GM19468 (cell line): ENCODE measurements at regions not wholly inside any gene's neighbourhood (a gene's known extent, or its start where the extent isn't known, plus 50 kb on each side); places are given as distances from the start of the nearest gene placed in this dataset.

Experiments used
- ATAC-seq: cut with Tn5 transposase; IDR thresholded peaks from one replicate; pipeline ENCODE4 v1.9.1; 2021; ENCODE audit warnings: mild to moderate bottlenecking, moderate library complexity, moderate number of reproducible peaks; ENCODE audit not compliant: unreplicated experiment; ENCODE audit errors: extremely low read depth

GRCh38 chr2:12141618-12142258, 395.3 kb downstream of the LPIN1 start:
- ATAC-seq = no peak

GRCh38 chr2:12151716-12152115, 405.3 kb downstream of the LPIN1 start:
- no peak for ATAC-seq

- ATAC-seq = no peak
Observed at GRCh38 chr2:12152888-12153287, 406.5 kb downstream of the LPIN1 start.

- no peak for ATAC-seq
Observed at GRCh38 chr2:12155303-12156051, 409.0 kb downstream of the LPIN1 start.

GRCh38 chr2:12156349-12156748, 409.9 kb downstream of the LPIN1 start:
- no peak for ATAC-seq

GRCh38 chr2:12161085-12161484, 414.7 kb downstream of the LPIN1 start:
- no peak for ATAC-seq

- ATAC-seq = no peak
Observed at GRCh38 chr2:12162269-12163247, 416.1 kb downstream of the LPIN1 start.

- ATAC-seq = no peak
Observed at GRCh38 chr2:12163866-12164265, 417.4 kb downstream of the LPIN1 start.

- ATAC-seq = no peak
Observed at GRCh38 chr2:12164689-12165088, 418.3 kb downstream of the LPIN1 start.

GRCh38 chr2:12167525-12168317, 421.3 kb downstream of the LPIN1 start:
- no peak for ATAC-seq

- ATAC-seq = no peak
Observed at GRCh38 chr2:12168354-12168753, 421.9 kb downstream of the LPIN1 start.

- no peak for ATAC-seq
Observed at GRCh38 chr2:12168791-12169388, 422.5 kb downstream of the LPIN1 start.

GRCh38 chr2:12169721-12170120, 423.3 kb downstream of the LPIN1 start:
- ATAC-seq = no peak

- ATAC-seq = no peak
Observed at GRCh38 chr2:12170121-12170520, 423.7 kb downstream of the LPIN1 start.

GRCh38 chr2:12173271-12173942, 427.0 kb downstream of the LPIN1 start:
- no peak for ATAC-seq

- no peak for ATAC-seq
Observed at GRCh38 chr2:12173943-12174340, 427.5 kb downstream of the LPIN1 start.

GRCh38 chr2:12175323-12175722, 428.9 kb downstream of the LPIN1 start:
- no peak for ATAC-seq

- ATAC-seq = peak; percentile 91
Observed at GRCh38 chr2:12176623-12177454, 430.4 kb downstream of the LPIN1 start.
